HFF-Myc (cell line): ENCODE measurements at regions not wholly inside any gene's neighbourhood (a gene's known extent, or its start where the extent isn't known, plus 50 kb on each side); places are given as distances from the start of the nearest gene placed in this dataset.

Source experiments
- DNase-seq: peaks from one replicate; pipeline ENCODE4 v3.0.0-alpha.2; 2011; ENCODE audit warnings: low read depth; ENCODE audit errors: extremely low read depth
- H3K4me3 ChIP-seq: replicated peaks from 2 replicates; pipeline ENCODE4 v1.5.1; 2011; ENCODE audit warnings: low read depth, mild to moderate bottlenecking, control low read depth, low read length
- TF ChIP-seq, protein P1 (sequence below): IDR thresholded peaks from 2 replicates; pipeline ENCODE4 v1.5.1; 2012; ENCODE audit warnings: mild to moderate bottlenecking, low read depth, low read length, control low read depth; ENCODE audit errors: missing control alignments

DNA sequence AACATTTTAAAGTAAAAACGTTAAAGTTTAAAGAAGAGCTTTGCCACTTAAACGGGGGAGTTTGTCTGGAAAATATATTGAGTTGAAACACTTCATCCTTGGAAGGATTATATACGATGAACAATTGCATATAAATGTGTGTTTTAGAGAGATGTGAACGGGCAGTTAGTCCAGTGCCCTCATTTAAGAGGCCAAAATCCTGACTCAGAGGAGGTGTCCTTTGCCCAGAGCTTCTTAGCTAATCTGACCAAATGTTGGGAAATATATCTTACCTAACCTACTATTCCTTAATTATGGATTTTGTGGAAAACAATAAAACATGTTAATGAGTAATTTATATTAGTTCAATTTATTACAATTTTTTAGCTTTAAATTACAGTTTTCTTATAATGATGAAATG lies 327.2 kb upstream of the DIPK2B start:
- no peak overlapping the region for H3K4me3 ChIP-seq
- TF ChIP-seq, protein P1, sequence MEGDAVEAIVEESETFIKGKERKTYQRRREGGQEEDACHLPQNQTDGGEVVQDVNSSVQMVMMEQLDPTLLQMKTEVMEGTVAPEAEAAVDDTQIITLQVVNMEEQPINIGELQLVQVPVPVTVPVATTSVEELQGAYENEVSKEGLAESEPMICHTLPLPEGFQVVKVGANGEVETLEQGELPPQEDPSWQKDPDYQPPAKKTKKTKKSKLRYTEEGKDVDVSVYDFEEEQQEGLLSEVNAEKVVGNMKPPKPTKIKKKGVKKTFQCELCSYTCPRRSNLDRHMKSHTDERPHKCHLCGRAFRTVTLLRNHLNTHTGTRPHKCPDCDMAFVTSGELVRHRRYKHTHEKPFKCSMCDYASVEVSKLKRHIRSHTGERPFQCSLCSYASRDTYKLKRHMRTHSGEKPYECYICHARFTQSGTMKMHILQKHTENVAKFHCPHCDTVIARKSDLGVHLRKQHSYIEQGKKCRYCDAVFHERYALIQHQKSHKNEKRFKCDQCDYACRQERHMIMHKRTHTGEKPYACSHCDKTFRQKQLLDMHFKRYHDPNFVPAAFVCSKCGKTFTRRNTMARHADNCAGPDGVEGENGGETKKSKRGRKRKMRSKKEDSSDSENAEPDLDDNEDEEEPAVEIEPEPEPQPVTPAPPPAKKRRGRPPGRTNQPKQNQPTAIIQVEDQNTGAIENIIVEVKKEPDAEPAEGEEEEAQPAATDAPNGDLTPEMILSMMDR: no peak
- DNase-seq: no peak

DNA sequence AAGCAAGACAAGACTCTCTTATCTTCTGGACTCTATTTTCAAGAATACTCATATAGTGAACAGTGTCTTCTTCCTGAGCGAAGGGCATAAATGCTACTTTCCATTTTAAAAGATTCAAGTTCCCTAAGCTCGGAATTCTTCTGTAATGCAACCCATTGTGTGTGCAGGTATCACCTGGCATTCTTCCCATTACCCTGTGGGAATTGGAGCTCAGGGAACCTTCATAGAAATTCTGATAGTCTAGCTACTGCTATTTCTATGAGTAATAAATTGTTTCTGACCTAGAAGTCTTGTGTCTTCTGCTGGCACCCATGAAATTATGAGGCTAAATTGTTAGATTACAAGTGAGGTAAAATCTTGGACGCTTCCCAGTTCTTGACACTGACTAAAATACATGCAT lies 324.1 kb upstream of the DIPK2B start:
- H3K4me3 ChIP-seq: no peak overlapping the region
- TF ChIP-seq, protein P1: no peak
- DNase-seq: no peak

DNA sequence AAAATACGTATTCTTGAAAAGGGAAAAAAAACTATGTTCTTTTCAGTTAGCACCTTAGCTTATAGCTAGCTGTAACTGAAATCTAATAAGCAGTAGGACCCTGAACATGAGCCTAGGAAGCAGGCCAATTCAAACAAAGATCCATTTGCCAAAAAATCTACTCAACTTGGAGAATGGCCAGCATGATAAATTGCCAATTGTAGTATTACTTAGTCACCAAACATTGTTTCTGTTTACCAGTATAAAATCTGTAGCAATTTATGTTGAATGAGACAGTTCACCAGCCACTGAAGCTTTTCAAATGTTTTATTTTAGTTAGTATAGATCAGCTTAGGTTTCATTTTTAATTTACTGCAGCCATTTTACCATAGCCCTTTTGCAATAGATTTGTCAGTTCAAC lies 323.6 kb upstream of the DIPK2B start:
- TF ChIP-seq, protein P1: no peak
- no peak for DNase-seq
- no peak overlapping the region for H3K4me3 ChIP-seq

DNA sequence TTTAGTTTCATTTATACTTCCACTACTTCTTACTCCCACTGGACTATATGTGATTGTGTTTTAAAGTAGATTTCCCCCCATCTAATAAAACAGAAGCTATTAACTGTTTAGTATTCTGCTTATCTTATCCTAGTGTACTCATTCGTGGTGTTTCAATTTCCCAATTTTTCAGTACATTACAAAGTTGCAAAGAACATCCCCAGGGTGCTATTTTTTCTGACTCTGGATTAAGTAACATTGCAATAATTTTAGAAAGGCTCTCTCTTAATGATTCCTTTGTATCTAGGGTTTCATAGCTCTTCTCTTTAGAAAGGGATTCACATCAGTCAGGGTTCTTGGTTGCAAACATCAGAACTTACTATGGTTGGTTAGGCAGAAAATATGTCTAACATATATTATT lies 317.9 kb upstream of the DIPK2B start:
- DNase-seq: no peak
- TF ChIP-seq, protein P1: no peak
- no peak overlapping the region for H3K4me3 ChIP-seq

DNA sequence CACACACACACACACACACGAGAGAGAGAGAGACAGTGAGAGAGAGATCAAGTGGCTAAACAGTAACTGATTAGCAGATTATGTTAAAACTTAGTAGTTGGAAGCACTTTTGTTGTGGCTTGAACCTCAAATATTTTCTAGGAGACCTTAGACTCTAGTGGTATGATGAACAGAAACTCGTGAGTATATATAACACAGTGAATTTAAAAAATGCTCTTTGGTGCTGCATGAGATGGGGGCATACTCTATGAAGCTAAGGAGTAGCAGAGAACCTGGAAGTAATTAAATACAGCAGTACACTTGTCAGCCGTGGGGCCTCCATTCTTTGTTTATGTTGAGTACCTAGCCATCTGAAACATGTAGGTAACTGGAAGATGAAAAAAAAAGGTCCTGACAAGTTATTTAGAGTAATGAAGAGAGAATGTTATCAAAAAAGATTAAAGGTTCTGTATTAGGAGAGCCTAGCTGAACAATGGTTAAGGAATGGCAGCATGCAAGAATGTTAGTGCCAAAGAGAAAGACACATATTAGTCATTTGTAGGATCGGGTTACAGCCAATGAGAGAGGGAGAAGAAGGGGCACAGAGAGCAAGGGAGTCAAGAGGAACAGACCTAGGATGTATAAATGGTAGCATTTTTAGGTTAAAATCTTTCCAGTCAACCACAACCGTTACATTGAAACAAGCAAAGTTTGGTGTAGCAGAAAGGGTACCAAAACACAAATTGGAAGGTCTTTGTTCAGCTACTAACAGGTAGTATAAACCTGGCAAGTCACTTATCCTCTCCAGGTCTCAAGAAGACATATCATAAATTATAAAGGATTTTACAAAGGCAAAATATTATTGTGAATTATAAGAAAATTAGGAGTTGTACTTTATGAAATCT lies 316.7 kb upstream of the DIPK2B start:
- no peak overlapping the region for H3K4me3 ChIP-seq
- no peak for DNase-seq
- TF ChIP-seq, protein P1: no peak

DNA sequence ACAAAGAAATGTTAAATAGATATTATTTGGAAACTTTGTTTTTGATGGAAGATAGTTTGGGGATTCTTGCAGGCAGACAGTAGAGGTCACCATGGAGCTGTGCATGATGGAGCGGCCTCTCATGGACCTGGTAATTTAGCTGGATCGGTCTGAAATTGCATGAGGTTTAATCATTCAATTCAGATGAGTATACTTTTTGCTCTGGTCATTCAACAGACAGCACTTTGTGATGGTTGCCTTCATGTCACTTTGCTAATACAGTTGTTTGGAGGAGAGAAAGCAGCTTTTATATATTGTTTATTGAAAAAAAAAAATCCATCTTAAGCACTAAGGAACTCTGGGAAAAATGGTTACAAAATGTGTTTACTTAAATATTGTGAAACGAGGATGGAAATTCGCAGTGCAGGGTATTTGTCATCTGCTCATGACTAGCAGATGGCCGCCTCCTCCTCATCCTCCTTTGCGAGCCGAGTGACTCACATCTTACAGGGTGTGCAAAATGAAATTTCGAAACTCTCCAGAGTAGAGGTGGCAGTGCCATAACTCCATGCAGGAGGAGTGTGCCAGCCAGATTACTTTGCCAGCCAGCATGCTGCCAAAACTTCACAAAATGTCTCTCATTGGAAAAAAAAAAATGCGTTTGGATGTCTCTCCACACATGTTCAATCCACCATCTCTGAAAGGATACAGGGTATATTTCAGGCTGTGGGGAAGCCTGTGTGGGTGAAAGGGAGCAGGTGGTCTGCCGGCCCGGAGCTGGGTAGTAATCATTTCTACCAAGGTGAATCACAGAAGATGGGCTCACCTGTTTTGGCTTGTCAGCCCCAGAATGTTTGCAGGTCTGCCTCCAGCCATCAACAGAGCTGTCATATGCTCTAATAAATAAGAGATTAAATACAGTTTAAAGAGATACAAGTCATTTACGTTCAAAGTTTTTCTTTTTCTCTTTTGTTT lies 314.9 kb upstream of the DIPK2B start:
- peak; percentile 77 for DNase-seq
- no peak overlapping the region for H3K4me3 ChIP-seq
- TF ChIP-seq, protein P1: peak; percentile 66
